H1 (cell line): ENCODE measurements at regions not wholly inside any gene's neighbourhood (a gene's known extent, or its start where the extent isn't known, plus 50 kb on each side); places are given as distances from the start of the nearest gene placed in this dataset.
A peak's percentile ranks its signal among the peaks of the same experiment; 100 is the strongest.

Source experiments
- CTCF ChIP-seq, 3 experiments: IDR thresholded peaks; 1 replicate in 2 of 3; 2 replicates in 1 of 3; pipeline versions ENCODE4 v1.5.1 to v1.6.1; 2011; ENCODE audit warnings: low read length in 3 of 3, mild to moderate bottlenecking in 3 of 3, inconsistent platforms in 2 of 3, low read depth in 1 of 3, moderate library complexity in 1 of 3; ENCODE audit not compliant: insufficient read depth in 1 of 3; ENCODE audit errors: control extremely low read depth in 1 of 3

GRCh38 chr15:101121511-101122090 is 130.2 kb downstream of the CHSY1 start (continued):
- peak; percentile 18 to 34 (median 32); a peak in 3 of 4 replicates for TF ChIP-seq CTCF (IDR thresholded peaks at IDR 0.05; ENCODE audit: control extremely low read depth in 1 of 3, insufficient read depth in 1 of 3, low read depth in 1 of 3, low read length in 3 of 3)
